Upper lobe of left lung (tissue), 6 donors: ENCODE measurements at regions not wholly inside any gene's neighbourhood (a gene's known extent, or its start where the extent isn't known, plus 50 kb on each side); places are given as distances from the start of the nearest gene placed in this dataset.

Experiments
- ATAC-seq, 2 donors: fragments of 200-7000 bp; cut with Tn5 transposase; one replicate each; pipeline ENCODE4 v1.9.1; 2022; ENCODE audit warnings: mild to moderate bottlenecking in 2 of 2, moderate library complexity in 2 of 2; ENCODE audit not compliant: low FRiP score in 2 of 2
- DNase-seq, 2 donors: peaks; one replicate each; pipeline ENCODE4 v3.0.0-alpha.2; 2019 to 2020
- H3K27ac ChIP-seq, 4 donors: fragments of 200-600 bp; sonication (generic); one replicate each; pipeline ENCODE4 v1.5.1; 2016 to 2019
- H3K27me3 ChIP-seq, 4 donors: fragments of 200-600 bp; sonication (generic); one replicate each; pipeline ENCODE4 v1.5.1; 2017 to 2019
- H3K36me3 ChIP-seq, 4 donors: fragments of 200-600 bp; sonication (generic); one replicate each; pipeline ENCODE4 v1.5.1; 2016 to 2019
- H3K4me1 ChIP-seq, 4 donors: fragments of 200-600 bp; sonication (generic); one replicate each; pipeline ENCODE4 v1.5.1; 2018 to 2019
- H3K4me3 ChIP-seq, 4 donors: fragments of 200-600 bp; sonication (generic); one replicate each; pipeline ENCODE4 v1.5.1; 2017 to 2019; ENCODE audit warnings: mild to moderate bottlenecking in 2 of 4, moderate library complexity in 1 of 4
- H3K9me3 ChIP-seq, 4 donors: fragments of 200-600 bp; sonication (generic); one replicate each; pipeline ENCODE4 v1.5.1; 2018 to 2019
- EP300 ChIP-seq, 4 donors: sonication (generic); formaldehyde crosslinking; IDR thresholded peaks; one replicate each; pipeline ENCODE4 v1.5.1; 2017; ENCODE audit warnings: antibody characterized with exemption in 4 of 4, control low read depth in 2 of 4
- POLR2A ChIP-seq, 4 donors: fragments of 450-650 bp; IDR thresholded peaks; one replicate each; pipeline ENCODE4 v1.5.1; 2016 to 2017; ENCODE audit warnings: antibody characterized with exemption in 4 of 4, mild to moderate bottlenecking in 2 of 4
- POLR2AphosphoS5 ChIP-seq, 2 donors: sonication (generic); formaldehyde crosslinking; IDR thresholded peaks; one replicate each; pipeline ENCODE4 v1.5.1; 2017; ENCODE audit warnings: antibody characterized with exemption in 2 of 2
- WGBS, 2 donors: methylation state at CpG; one replicate each; pipeline ENCODE4 v1.1.5; 2017 to 2018; 5-methylcytosine and 5-hydroxymethylcytosine counted together
- TF ChIP-seq, protein P1 (sequence below), 6 experiments: fragments of 450-650 bp in 4 of 6; fragments of 200-600 bp in 2 of 6; sonication (generic) in 2 of 6; IDR thresholded peaks; one replicate each; pipeline ENCODE4 v1.5.1; 2016 to 2019; ENCODE audit warnings: antibody characterized with exemption in 6 of 6
- donor health status: DM: no; HTN: no; CAD: no; lungs with moderate emphysema.
- donor health status: DM: no; HTN: yes; CAD: no; lungs with severe emphysema.

GRCh38 chr5:167319243-167319642, 972.2 kb upstream of the WWC1 start:
- no peak overlapping the region for H3K27ac ChIP-seq
- H3K36me3 ChIP-seq, result no peaks in the 10 kb centered on the region
- no peak for DNase-seq
- no peak for ATAC-seq
- no peak overlapping the region for H3K4me3 ChIP-seq
- 61 to 71% methylated on average over 3 of the region's 3 CpGs for WGBS, 2 donors
- H3K9me3 ChIP-seq, result no peaks in the 10 kb centered on the region
- TF ChIP-seq EP300 (IDR thresholded peaks at IDR 0.05) (no peak), POLR2AphosphoS5 (IDR thresholded peaks at IDR 0.05) (no peak), POLR2A (IDR thresholded peaks at IDR 0.05) (no peak)
- TF ChIP-seq, protein P1, sequence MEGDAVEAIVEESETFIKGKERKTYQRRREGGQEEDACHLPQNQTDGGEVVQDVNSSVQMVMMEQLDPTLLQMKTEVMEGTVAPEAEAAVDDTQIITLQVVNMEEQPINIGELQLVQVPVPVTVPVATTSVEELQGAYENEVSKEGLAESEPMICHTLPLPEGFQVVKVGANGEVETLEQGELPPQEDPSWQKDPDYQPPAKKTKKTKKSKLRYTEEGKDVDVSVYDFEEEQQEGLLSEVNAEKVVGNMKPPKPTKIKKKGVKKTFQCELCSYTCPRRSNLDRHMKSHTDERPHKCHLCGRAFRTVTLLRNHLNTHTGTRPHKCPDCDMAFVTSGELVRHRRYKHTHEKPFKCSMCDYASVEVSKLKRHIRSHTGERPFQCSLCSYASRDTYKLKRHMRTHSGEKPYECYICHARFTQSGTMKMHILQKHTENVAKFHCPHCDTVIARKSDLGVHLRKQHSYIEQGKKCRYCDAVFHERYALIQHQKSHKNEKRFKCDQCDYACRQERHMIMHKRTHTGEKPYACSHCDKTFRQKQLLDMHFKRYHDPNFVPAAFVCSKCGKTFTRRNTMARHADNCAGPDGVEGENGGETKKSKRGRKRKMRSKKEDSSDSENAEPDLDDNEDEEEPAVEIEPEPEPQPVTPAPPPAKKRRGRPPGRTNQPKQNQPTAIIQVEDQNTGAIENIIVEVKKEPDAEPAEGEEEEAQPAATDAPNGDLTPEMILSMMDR (IDR thresholded peaks at IDR 0.05), result no peak
- H3K4me1 ChIP-seq, result no peaks in the 10 kb centered on the region
- no peaks in the 10 kb centered on the region for H3K27me3 ChIP-seq

GRCh38 chr5:167320019-167320418, 971.4 kb upstream of the WWC1 start:
- no peak for TF ChIP-seq POLR2A (IDR thresholded peaks at IDR 0.05)
- TF ChIP-seq POLR2AphosphoS5 (IDR thresholded peaks at IDR 0.05), result no peak
- TF ChIP-seq, protein P1 (IDR thresholded peaks at IDR 0.05), result no peak
- no peak for TF ChIP-seq EP300 (IDR thresholded peaks at IDR 0.05)
- H3K27ac ChIP-seq, result no peak overlapping the region
- H3K36me3 ChIP-seq, result no peaks in the 10 kb centered on the region
- no peak overlapping the region for H3K4me3 ChIP-seq
- H3K4me1 ChIP-seq, result no peaks in the 10 kb centered on the region
- H3K27me3 ChIP-seq, result no peaks in the 10 kb centered on the region
- no peaks in the 10 kb centered on the region for H3K9me3 ChIP-seq
- DNase-seq (no peak), ATAC-seq (no peak)

GRCh38 chr5:167332309-167332708, 959.1 kb upstream of the WWC1 start:
- Histone ChIP-seq H3K4me1 (no peaks in the 10 kb centered on the region), H3K27ac (no peak overlapping the region), H3K36me3 (no peaks in the 10 kb centered on the region), H3K4me3 (no peak overlapping the region), H3K9me3 (no peaks in the 10 kb centered on the region), H3K27me3 (no peaks in the 10 kb centered on the region)
- WGBS, 2 donors, result 75 to 83% methylated on average over 5 of the region's 5 CpGs
- DNase-seq (no peak), ATAC-seq (no peak)
- no peak for TF ChIP-seq POLR2A (IDR thresholded peaks at IDR 0.05)
- TF ChIP-seq, protein P1 (IDR thresholded peaks at IDR 0.05), result no peak
- TF ChIP-seq EP300 (IDR thresholded peaks at IDR 0.05), result no peak
- TF ChIP-seq POLR2AphosphoS5 (IDR thresholded peaks at IDR 0.05), result no peak

- 64 to 77% methylated on average over 2 of the region's 2 CpGs for WGBS, 2 donors
- Histone ChIP-seq H3K4me3 (no peak overlapping the region), H3K27me3 (no peaks in the 10 kb centered on the region), H3K27ac (no peak overlapping the region), H3K36me3 (no peaks in the 10 kb centered on the region), H3K9me3 (no peaks in the 10 kb centered on the region), H3K4me1 (no peaks in the 10 kb centered on the region)
- ATAC-seq, result no peak
- TF ChIP-seq POLR2A (IDR thresholded peaks at IDR 0.05) (no peak), EP300 (IDR thresholded peaks at IDR 0.05) (no peak)
- DNase-seq, result no peak
Measured at GRCh38 chr5:167336161-167336560, 955.3 kb upstream of the WWC1 start.

DNA sequence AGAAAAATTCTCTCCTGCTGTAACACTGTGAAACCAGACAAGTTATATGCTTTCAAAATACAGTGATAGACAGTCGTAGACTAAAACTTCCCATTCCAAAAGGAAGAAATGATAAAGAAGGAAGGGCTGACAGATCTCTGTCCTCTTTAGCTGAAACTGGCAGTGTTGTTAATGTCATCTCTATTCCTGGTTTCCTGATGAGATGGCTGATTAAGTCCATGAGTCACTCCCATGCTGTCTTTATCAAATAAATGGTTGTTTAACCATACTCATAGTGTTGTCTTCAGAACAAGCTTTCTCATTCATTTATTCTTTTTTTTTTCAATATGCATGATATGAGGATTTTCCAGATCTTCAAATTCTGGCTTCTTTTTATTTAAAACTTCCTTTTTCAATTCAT, 952.2 kb upstream of the WWC1 start:
- Histone ChIP-seq H3K27ac (no peak overlapping the region), H3K4me3 (no peak overlapping the region), H3K9me3 (no peaks in the 10 kb centered on the region), H3K4me1 (no peaks in the 10 kb centered on the region), H3K27me3 (no peaks in the 10 kb centered on the region), H3K36me3 (no peaks in the 10 kb centered on the region)
- TF ChIP-seq POLR2AphosphoS5 (IDR thresholded peaks at IDR 0.05) (no peak), EP300 (IDR thresholded peaks at IDR 0.05) (no peak), POLR2A (IDR thresholded peaks at IDR 0.05) (no peak)
- TF ChIP-seq, protein P1 (IDR thresholded peaks at IDR 0.05), result no peak
- 73 to 79% methylated on average over 1 of the region's 1 CpG for WGBS, 2 donors
- ATAC-seq, result no peak
- DNase-seq, result no peak
